Activated CD4-positive, alpha-beta T cell treated with anti-CD3 and anti-CD28 coated beads, Interleukin-10, Interleukin-2, amounts not matched to agents 100 ng/mL and 50 ng/mL, durations not matched to agents 16 hours and 8 hours (primary cell): ENCODE measurements at regions not wholly inside any gene's neighbourhood (a gene's known extent, or its start where the extent isn't known, plus 50 kb on each side); places are given as distances from the start of the nearest gene placed in this dataset.
"Not testable (repeated sequence)": the region's sequence is repeated elsewhere in the genome, so short reads cannot be mapped to it uniquely, and the experiment has no call there.

Experiments used
- DNase-seq: peaks from one replicate; pipeline ENCODE4 v3.0.0-alpha.2; 2020

DNA sequence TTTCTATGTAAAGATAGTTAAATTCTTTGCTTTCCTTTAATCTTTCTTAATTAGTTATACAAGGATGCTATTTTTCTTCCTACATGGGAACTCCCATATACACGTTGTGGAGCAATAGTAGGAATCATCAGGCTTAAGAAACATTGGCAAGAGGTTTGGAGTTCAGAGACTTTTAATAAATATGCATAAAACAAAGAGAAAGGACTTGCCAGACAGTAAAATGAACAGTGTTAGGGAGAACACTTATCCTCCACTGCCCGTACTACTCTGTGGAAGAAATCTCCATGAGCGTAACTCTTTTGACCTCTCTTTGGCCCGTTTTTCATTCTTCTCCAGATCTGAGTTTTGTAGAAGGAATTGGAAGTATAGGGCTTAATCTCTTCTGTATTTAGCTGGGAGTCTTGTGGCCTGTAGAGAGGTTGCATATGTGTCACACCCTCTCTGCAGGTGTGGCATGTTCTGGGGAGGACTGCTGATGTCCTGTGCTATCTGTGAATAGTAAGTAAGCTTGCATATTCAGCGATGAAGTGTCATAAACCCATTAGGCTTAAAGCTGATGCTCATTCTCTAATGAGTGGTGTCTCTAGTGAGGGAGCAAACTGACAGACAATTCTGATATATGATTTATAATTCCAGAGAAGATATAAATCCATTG is 455.4 kb upstream of the FAR2 start:
- DNase-seq, result no peak

GRCh38 chr12:28698553-28698952 is 450.5 kb upstream of the FAR2 start:
- DNase-seq, result peak; percentile 13

DNA sequence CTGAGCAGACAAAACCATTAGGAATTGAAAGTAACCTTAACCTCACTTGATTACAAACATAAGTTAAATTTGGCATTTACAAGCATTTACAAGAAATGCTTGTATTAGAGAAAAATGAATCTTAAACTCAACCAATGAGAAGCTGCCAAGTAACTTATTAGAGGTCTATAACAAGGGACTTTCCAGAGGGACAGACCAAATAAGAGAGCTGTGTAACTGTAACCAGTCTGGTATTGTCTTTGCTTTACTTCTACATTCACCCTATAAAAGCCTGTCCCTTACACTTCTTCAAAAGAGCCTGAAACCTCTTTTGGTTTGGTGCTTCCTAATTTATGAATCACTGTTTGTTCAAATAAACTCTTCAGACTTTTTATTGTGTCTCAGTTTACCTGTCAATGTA is 450.0 kb upstream of the FAR2 start:
- DNase-seq, result no peak

GRCh38 chr12:28700161-28700560 is 448.9 kb upstream of the FAR2 start:
- DNase-seq, result no peak

DNA sequence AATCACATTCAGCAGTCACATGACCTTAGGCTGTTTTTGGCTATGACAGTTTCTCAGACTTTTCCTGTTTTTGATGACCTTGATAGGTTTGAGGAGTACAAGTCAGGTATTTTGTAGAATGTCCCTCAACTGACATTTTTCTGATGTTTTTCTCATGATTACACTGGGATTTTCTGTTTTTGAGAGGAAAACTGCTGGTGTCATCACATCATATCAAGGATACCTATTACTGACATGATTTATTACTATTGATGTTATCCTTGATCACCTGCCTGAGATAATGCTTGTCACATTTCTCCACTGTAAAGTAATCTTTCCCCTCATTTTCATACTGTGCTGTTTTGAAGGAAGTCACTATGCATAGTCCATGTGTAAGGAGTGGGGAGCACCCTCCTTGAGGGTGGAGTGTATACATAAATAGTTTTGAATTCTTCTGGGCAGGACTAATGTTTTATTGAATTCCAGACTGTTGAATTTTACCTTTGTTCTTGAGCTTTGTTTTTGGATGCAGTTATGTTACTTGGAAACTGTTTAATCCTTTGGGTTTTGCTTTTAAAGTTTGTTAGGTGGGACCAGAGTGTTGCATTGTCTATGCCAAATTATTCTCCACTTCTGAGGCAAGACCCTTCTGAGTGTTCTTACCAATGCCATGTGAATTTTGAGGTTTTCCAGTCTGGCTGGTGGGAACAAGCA is 444.5 kb upstream of the FAR2 start:
- DNase-seq, result no peak

GRCh38 chr12:28708918-28709371 is 440.1 kb upstream of the FAR2 start:
- no peak for DNase-seq

GRCh38 chr12:28709986-28710685 is 438.9 kb upstream of the FAR2 start:
- no peak for DNase-seq

- DNase-seq, result no peak
These were observed 438.2 kb upstream of the FAR2 start for GRCh38 chr12:28710882-28711281.

DNA sequence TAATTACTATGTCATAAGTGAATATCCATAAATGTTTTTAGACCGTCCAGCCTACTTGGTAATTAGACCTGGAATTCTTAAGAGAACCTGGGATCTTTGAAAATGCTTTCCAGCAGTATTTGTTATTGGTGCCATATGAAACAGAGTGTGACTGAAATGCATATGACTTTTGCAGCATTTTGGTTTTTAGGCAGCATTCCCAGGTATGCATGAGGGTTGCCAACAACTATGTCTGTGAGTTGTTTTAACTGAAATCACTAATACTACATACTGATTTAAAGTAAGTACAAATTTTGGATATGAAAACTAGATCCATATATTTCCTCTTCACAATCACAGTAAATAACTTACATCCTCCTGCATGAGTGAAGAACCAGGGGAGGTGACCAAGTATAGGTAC is 437.7 kb upstream of the FAR2 start:
- DNase-seq, result no peak

DNA sequence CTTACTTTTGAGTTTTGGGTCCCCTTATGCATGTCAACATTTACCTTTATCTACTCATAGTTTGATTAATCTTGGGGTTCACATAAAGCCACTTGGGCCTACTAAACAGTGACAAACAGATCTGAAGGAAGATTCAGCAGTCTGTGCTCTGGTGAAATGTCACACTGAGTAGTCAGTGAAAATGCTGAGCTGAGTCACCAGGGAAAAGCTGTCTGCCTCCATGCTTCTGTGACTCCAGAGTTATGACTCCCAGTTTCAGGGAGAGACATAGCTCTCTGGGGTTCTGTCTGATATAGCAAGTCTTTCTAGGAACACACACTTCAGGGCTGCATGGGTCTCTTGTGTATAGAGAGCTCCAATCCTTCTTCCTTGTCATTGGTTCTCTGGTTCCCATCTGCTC is 406.3 kb upstream of the FAR2 start:
- no peak for DNase-seq

DNA sequence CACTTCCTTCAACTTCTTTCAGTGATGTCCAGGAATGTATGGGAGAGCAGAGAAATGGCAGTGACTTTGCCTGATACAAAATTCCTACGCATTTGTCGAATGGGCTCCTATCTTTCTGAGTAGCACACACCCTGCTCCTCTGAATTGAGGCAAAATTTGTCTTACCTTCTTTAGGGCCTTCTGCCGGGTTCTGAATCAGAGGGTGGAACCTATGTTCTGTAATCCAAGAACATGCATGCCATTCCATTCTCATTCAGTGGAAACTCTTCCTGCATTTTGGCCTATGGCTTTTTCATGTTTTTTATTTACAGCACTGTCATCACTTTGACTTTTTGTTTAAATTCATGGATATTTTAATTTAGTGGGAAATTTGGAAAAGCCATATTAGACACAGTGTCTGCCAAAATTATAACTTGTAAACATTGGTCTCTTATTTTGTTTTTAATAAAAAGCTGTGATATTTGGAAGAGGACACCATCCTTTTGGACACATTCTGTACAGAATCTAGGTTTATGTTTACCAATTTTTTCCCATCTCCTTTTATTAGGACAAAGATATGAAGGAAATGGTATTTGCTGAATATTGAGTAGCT is 402.2 kb upstream of the FAR2 start:
- DNase-seq, result no peak

- DNase-seq, result no peak
These were observed 398.0 kb upstream of the FAR2 start for GRCh38 chr12:28750946-28751685.

DNA sequence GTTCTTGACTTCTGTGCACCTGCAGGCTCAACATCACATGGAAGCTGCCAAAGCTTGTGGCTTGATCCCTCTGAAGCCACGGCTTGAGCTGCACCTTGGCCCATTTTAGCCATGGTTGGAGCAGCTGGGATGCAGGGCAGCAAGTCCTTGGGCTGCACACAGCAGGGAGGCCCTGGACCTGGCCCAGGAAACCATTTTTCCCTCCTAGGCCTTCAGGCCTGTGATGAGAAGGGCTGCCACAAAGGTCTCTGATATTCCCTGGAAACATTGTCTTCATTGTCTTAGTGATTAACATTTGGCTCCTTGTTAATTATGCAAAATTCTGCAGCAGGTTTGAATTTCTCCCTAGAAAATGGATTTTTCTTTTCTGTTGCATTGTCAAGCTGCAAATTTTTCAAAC is 394.1 kb upstream of the FAR2 start:
- DNase-seq, result no peak

DNA sequence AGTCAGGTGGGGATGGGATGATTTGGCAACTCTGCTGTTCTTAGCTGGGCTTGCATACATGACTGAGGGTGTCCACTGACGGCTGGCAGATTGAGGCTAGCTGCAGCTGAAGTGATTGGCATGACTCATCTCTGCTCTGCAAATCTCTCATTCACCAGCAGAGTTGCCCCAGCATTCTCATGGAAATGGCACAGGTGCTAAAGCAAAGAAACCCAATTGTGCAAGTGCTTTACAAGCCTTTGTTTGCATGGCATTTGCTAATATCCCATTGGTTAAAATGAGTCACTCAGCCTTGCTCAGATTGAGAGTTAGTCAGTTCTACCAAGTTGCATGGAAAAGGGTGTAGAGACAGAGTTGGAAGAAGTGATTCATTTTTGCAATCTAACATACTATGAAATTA is 389.7 kb upstream of the FAR2 start:
- peak; percentile 8 for DNase-seq

DNA sequence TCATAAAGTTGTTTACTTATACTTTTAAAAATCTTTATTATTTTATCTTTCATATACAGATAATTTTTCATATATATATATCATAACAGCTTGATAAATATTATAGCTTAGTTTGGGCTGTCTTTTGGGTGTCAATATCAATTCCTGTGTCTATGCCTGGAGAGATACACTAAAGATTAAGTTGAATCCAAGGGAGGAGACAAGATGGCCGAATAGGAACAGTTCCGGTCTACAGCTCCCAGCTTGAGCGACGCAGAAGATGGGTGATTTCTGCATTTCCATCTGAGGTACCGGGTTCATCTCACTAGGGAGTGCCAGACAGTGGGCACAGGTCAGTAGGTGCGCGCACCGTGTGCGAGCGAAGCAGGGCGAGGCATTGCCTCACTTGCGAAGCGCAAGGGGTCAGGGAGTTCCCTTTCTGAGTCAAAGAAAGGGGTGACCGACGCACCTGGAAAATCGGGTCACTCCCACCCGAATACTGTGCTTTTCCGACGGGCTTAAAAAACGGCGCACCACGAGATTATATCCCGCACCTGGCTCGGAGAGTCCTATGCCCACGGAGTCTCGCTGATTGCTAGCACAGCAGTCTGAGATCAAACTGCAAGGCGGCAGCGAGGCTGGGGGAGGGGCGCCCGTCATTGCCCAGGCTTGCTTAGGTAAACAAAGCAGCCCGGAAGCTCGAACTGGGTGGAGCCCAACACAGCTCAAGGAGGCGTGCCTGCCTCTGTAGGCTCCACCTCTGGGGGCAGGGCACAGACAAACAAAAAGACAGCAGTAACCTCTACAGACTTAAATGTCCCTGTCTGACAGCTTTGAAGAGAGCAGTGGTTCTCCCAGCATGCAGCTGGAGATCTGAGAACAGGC is 388.8 kb upstream of the FAR2 start:
- DNase-seq, result not testable (repeated sequence)

DNA sequence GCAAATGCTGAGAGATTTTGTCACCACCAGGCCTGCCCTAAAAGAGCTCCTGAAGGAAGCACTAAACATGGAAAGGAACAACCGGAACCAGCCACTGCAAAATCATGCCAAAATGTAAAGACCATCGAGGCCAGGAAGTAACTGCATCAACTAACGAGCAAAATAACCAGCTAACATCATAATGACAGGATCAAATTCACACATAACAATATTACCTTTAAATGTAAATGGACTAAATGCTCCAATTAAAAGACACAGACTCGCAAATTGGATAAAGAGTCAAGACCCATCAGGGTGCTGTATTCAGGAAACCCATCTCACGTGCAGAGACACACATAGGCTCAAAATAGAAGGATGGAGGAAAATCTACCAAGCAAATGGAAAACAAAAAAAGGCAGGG is 387.2 kb upstream of the FAR2 start:
- not testable (repeated sequence) for DNase-seq

GRCh38 chr12:28766398-28766797 is 382.7 kb upstream of the FAR2 start:
- no peak for DNase-seq

GRCh38 chr12:28767836-28768348 is 381.2 kb upstream of the FAR2 start:
- no peak for DNase-seq

- no peak for DNase-seq
These were observed 378.8 kb upstream of the FAR2 start for GRCh38 chr12:28770322-28770721.

DNA sequence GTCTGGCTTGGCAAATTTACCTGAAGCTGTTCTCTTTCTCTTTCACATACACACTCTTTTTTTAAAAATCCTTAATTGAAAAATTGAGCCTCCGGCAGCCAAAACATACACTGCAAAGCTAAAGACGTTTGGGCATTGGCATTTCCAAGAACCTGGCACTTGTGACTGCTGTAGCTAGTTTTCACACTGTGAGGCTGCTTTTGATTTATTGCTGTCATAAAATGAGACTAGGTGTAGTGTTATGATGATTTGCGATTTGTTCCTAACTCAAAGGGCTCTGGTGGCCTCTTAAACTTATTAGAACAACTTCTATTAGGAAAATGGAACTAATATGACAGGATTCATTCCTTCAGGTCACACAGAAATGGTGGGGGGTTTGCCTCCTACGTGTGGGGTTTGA is 377.1 kb upstream of the FAR2 start:
- no peak for DNase-seq

DNA sequence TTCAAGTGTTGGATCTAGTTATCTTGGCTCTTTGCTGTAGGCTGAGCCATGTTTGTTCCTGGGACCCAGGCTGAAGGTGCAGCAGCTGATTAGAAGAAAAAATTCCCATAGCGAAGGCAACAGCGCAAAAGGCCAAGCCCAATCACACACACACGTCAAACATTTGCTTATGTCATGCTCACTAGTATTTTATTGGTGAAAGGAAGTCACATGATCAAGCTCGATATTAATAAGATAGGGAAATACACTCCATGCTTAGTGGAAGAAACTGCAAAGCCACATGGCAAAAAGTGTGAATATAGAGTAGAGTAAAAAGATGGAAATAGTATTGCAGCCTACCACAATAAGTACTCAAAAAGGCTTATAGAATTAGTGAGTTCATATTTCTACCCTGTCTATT is 373.5 kb upstream of the FAR2 start:
- DNase-seq, result no peak

DNA sequence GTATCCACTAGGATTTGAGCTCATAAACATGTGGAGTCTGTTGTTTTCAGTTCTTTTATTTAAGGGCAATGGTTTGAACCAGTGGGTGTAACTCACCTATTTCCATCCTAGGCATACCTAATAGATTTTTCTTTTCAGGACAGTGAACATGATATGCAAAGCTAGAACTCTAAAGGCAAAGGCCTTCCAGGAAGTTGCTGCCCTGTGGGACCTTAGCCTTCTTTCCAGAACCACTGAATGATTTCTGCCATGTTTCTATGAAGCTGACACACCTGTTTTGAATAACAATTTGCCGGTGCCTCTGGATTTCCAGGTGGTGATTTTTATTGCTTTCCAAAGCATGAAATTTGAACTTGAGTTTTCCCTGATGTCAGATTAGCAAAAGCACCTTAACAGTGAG is 372.9 kb upstream of the FAR2 start:
- DNase-seq, result no peak
